IPS-20b (cell line): ENCODE measurements at regions not wholly inside any gene's neighbourhood (a gene's known extent, or its start where the extent isn't known, plus 50 kb on each side); places are given as distances from the start of the nearest gene placed in this dataset.

ENCODE experiments used
- H3K27ac ChIP-seq: one replicate; pipeline ENCODE4 v1.5.1; 2013; ENCODE audit warnings: low read length
- H3K27me3 ChIP-seq: 2 replicates; pipeline ENCODE4 v1.6.1; 2013; ENCODE audit warnings: mild to moderate bottlenecking, low read length, inconsistent platforms; ENCODE audit not compliant: insufficient read depth
- H3K36me3 ChIP-seq: 2 replicates; pipeline ENCODE4 v1.6.1; 2013; ENCODE audit warnings: low read depth, mild to moderate bottlenecking, inconsistent platforms, low read length, moderate library complexity; ENCODE audit not compliant: insufficient read depth
- H3K4me1 ChIP-seq: 2 replicates; pipeline ENCODE4 v1.6.1; 2013; ENCODE audit warnings: mild to moderate bottlenecking, control low read depth, inconsistent platforms, low read length, moderate library complexity; ENCODE audit not compliant: insufficient read depth
- H3K4me3 ChIP-seq: 2 replicates; pipeline ENCODE4 v1.5.1; 2013; ENCODE audit warnings: mild to moderate bottlenecking, low read length, inconsistent platforms
- H3K9ac ChIP-seq: 2 replicates; pipeline ENCODE4 v1.6.1; 2013; ENCODE audit warnings: low read depth, mild to moderate bottlenecking, inconsistent platforms, low read length, moderate library complexity
- H3K9me3 ChIP-seq: 2 replicates; pipeline ENCODE4 v1.6.1; 2013; ENCODE audit warnings: mild to moderate bottlenecking, low read depth, low read length, inconsistent platforms; ENCODE audit not compliant: insufficient read depth

DNA sequence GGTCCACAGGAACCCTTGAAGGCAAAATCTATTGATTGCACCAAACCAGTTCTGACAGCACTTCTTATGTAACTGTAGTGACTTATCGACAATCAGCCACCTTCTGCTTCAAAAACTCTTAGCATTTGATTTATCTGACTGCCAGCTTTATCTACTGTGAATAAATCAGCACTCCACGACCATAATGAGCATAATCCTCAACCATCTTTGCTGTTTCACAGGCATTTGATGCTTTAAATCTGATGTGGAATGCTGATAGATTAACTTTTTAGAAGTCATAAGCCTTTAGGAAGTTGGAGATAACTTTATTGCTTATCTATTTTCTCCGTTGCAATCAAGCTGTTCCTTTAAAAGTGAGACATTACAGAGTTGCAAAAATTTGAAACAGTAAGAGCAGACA, 101.5 kb upstream of the PTCHD4 start:
- H3K9me3 ChIP-seq, result peaks cover 5% of the 10 kb centered on the region; the same call in 1 of the 2 replicates
- no peaks in the 10 kb centered on the region for H3K27me3 ChIP-seq
- H3K36me3 ChIP-seq, result no peaks in the 10 kb centered on the region
- no peak overlapping the region for H3K9ac ChIP-seq
- no peak overlapping the region for H3K27ac ChIP-seq
- H3K4me1 ChIP-seq, result no peaks in the 10 kb centered on the region; the same call in 1 of the 2 replicates
- no peak overlapping the region for H3K4me3 ChIP-seq

DNA sequence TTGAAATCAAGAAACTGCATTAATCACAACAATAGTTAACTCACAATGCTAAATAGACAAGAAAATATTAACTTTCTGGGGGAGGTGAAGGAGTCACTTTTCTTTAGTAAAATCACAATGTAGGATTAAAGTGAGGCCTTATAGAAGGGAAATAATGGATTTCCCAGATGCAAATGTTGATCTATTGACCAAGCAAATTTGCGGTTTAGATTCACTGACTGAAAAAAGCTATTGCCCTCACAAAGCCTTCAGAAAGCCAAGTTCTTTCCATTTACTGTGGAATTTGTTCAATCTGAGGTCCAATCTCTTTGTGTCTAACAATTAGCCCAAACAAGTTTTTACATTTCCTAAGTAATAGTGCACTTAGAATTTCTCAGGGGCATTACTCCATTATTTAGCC, 95.1 kb upstream of the PTCHD4 start:
- Histone ChIP-seq H3K4me1 (no peaks in the 10 kb centered on the region), H3K9me3 (peaks cover 2% of the 10 kb centered on the region; the same call in 1 of the 2 replicates), H3K4me3 (no peak overlapping the region), H3K9ac (no peak overlapping the region), H3K27me3 (no peaks in the 10 kb centered on the region), H3K27ac (no peak overlapping the region), H3K36me3 (no peaks in the 10 kb centered on the region)

DNA sequence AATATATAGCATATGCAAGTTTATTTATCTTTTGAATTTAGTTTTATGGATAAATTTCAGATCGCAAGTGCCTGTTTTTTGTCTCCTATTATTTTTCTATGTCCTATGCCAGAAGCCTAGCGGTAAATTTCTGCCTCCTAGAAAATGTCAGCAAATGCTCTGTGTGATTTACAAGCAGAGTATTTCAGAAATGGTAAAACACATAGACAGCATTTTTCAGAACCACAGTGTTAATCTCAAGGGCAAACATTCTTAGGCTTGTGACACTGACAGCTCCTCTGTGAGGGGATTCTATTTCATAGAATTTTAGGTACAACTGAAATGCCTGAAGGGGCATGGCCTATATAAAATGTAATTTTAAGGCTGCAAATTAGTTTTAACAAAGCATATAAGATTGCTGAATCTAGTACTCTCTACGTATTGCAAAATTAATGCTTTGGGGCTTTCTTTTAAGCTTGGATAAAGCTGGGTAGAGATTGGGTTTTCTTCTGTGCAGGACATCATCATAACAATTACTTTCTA, 89.9 kb upstream of the PTCHD4 start:
- Histone ChIP-seq H3K4me3 (no peak overlapping the region), H3K27me3 (no peaks in the 10 kb centered on the region), H3K4me1 (no peaks in the 10 kb centered on the region), H3K9me3 (peaks cover 2% of the 10 kb centered on the region; the same call in 1 of the 2 replicates), H3K27ac (no peak overlapping the region), H3K9ac (no peak overlapping the region), H3K36me3 (no peaks in the 10 kb centered on the region)

DNA sequence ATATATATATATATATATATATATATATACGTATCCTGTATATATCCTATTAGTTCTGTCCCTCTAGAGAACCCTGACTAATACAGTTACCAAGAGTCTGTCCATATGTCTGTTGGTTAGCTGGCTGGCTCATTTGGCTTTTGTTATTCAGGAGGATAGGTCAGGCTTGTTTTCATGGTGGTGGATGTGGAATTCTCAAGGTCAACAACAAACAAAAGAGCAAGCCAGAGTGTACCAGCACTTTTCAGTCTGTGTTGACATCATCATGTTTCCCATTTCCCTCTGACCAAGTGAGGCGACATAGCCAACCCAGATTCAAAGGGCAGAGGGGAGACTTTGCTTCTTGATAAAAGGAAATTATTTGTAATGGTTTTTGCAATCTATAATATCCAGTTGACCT, 88.5 kb upstream of the PTCHD4 start:
- Histone ChIP-seq H3K4me1 (no peaks in the 10 kb centered on the region), H3K27ac (no peak overlapping the region), H3K27me3 (no peaks in the 10 kb centered on the region), H3K9me3 (peaks cover 2% of the 10 kb centered on the region; the same call in 1 of the 2 replicates), H3K36me3 (no peaks in the 10 kb centered on the region), H3K9ac (no peak overlapping the region), H3K4me3 (no peak overlapping the region)

DNA sequence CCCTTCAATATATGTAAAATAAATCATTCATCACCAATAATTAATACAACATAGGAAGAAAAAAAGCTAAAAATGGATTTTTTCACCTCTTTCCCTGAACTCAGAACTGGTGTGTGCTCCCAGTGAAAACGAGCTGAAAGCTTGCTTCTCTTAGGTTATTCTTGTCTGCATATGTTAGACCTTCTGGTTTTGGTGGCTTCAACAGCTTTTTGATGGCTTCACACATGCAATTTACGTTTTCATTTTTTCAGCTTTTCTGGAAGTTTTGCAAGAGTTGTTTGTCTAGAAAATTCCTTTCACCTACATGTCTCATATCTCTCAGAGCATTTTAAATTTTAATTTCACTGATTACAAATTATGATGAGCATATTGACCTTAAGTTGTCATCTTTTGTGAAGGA, 86.9 kb upstream of the PTCHD4 start:
- H3K4me1 ChIP-seq, result no peaks in the 10 kb centered on the region
- H3K4me3 ChIP-seq, result no peak overlapping the region
- H3K9ac ChIP-seq, result no peak overlapping the region
- H3K27me3 ChIP-seq, result no peaks in the 10 kb centered on the region
- no peaks in the 10 kb centered on the region for H3K36me3 ChIP-seq
- H3K9me3 ChIP-seq, result peaks cover 1% of the 10 kb centered on the region; the same call in 1 of the 2 replicates
- no peak overlapping the region for H3K27ac ChIP-seq

DNA sequence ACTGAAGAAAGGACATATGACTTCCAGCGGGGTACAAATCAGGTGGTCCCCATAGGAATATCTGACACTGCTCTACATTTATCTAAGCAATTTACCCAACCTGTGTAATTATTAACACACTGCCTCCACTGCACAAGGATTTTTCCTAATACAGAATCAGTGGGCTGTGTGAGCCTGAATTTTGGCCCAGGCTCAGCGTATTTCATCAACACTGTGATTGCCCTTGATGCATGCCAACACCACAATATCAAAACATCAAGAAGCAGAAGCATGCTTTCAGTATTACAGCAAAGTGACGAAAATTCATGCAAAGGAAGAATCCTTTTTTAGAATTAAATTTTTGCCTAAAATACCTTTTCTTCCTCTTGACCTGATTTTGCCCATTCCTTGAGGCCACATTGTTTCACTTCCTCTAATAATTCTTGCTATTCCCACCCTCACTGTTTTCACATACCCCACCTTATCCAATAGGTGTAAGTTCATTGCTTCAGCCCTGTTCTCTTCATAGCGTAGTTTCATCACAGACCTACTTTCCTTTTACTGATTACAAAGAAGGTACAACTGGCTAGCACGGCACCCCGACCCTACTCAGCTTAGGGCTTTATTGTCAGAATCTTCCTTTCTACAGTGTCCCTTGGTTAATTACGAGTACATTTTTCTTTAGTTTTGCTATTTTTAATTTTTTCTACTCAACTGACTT, 83.7 kb upstream of the PTCHD4 start:
- H3K27ac ChIP-seq, result no peak overlapping the region
- no peak overlapping the region for H3K4me3 ChIP-seq
- no peaks in the 10 kb centered on the region for H3K36me3 ChIP-seq
- no peaks in the 10 kb centered on the region for H3K4me1 ChIP-seq
- H3K9me3 ChIP-seq, result no peaks in the 10 kb centered on the region
- no peak overlapping the region for H3K9ac ChIP-seq
- H3K27me3 ChIP-seq, result no peaks in the 10 kb centered on the region

DNA sequence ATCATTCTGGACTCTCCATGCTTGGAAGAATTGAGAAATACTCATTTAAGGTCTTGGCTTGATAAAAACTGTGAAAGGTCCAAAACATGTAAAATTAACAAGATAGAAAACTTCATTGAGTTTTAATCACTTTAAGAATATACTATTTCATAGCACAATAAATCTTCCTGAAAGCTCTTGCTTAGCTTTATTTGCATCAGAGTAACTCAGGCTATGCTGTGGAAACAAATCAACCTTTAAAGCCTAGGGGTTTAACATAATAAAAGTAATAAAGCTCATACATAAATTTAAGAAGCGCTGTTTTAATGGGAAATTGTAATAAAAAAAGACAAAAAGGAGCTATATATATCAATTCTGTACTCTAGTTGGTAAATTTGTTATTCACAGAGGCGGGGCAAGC, 77.2 kb upstream of the PTCHD4 start:
- Histone ChIP-seq H3K27me3 (no peaks in the 10 kb centered on the region), H3K9ac (no peak overlapping the region), H3K9me3 (no peaks in the 10 kb centered on the region), H3K4me3 (no peak overlapping the region), H3K36me3 (no peaks in the 10 kb centered on the region), H3K4me1 (peaks cover 4% of the 10 kb centered on the region; the same call in 1 of the 2 replicates), H3K27ac (no peak overlapping the region)

DNA sequence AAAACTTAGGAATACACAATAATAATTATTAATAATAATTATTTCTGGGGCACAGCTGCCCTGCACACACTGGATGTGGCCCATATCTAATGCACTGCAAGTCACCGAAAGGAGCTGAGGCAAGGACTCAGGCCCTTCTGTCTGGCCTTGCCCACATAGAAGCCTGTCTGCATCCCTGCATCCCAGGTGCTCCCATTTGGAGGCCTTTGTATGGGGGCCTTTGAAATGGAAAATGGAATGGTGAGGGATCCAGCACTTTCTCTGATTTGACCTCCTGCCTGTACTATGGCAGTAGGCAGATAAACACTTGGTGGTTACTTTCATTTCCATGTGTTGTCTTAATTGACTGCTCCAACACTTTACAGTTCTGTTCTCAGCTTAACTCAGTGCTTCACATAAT, 75.7 kb upstream of the PTCHD4 start:
- no peaks in the 10 kb centered on the region for H3K36me3 ChIP-seq
- H3K27me3 ChIP-seq, result no peaks in the 10 kb centered on the region
- peaks cover 4% of the 10 kb centered on the region; the same call in 1 of the 2 replicates for H3K4me1 ChIP-seq
- H3K4me3 ChIP-seq, result no peak overlapping the region
- no peak overlapping the region for H3K9ac ChIP-seq
- no peak overlapping the region for H3K27ac ChIP-seq
- H3K9me3 ChIP-seq, result no peaks in the 10 kb centered on the region

DNA sequence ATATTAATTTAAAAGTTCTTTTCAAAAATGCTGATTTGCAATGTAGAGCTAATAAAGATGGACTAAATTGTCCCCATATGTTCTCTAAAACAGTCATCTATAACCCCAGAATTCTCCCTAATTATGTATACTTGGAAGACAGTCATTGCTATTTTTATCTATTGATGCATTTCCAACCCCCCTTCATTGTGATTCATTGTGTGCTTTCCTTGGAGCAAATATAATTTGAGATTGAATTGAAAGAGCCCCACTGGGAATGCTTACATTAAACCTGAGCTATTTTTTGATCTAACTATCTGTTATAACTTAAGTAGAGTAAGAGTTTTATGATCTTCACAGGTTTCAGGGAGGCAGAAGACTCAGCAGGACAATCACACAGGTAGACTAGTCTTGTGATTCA, 73.7 kb upstream of the PTCHD4 start:
- Histone ChIP-seq H3K27me3 (no peaks in the 10 kb centered on the region), H3K9ac (no peak overlapping the region), H3K27ac (no peak overlapping the region), H3K4me1 (peaks cover 4% of the 10 kb centered on the region; the same call in 1 of the 2 replicates), H3K9me3 (no peaks in the 10 kb centered on the region), H3K4me3 (no peak overlapping the region), H3K36me3 (no peaks in the 10 kb centered on the region)

DNA sequence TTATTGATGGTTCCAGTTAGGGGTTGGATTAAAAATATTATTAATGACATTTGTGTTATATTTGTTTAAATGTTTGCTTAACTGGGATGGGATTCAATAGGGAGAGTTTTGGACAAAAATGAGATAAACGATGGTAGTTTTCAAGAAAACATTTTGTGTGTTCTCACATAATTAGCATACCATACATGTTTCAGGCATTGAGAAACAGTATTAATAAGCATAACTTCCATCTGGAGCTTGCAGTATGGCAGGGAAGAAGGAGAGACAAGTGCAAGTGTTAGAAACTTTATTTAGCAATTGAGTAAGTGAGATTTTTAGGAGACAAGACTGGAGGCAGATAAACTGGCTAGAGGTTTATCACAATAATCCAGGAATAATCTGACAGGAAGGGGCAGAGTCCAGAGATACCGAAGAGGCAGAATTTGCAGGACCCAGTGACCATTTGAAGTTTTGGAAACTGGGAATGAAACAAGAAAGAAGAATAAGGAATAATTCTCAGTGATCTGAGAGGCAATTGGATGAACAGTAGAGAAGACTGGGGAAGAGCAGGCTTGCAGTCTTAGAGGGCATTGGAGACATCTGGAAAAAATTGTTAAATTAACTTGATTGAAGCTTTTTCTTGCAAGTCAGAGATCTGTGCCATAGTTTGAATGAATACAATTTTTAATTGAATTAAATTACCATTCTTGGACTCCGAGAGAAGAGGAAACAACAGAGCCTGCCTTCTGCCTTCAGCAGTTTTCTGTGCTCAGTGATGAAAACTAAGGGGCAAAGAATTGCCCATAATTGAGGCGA, 73.0 kb upstream of the PTCHD4 start:
- Histone ChIP-seq H3K36me3 (no peaks in the 10 kb centered on the region), H3K4me3 (no peak overlapping the region), H3K9me3 (no peaks in the 10 kb centered on the region), H3K27ac (no peak overlapping the region), H3K9ac (no peak overlapping the region), H3K4me1 (peaks cover 4% of the 10 kb centered on the region; the same call in 1 of the 2 replicates), H3K27me3 (no peaks in the 10 kb centered on the region)

DNA sequence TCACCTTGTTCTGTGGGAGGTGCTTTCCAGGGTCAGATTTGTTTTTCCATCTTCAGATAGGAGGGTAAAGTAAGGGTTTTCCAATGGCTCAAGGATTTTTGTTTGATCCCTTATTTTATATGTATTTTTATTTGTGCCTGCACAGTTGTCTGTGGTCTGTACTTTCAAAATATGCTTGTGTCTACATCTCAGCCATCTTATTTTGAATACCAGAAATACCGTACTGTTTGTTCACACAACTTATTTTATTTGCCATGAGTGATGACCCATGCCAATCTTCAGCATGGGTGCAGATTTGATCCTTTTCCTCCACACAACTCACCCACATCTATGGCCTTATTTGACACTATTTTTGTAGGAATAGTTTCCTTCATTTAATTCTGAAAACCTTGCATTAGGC, 72.2 kb upstream of the PTCHD4 start:
- Histone ChIP-seq H3K27ac (no peak overlapping the region), H3K4me1 (peaks cover 4% of the 10 kb centered on the region; the same call in 1 of the 2 replicates), H3K4me3 (no peak overlapping the region), H3K9ac (no peak overlapping the region), H3K27me3 (no peaks in the 10 kb centered on the region), H3K36me3 (no peaks in the 10 kb centered on the region), H3K9me3 (no peaks in the 10 kb centered on the region)

DNA sequence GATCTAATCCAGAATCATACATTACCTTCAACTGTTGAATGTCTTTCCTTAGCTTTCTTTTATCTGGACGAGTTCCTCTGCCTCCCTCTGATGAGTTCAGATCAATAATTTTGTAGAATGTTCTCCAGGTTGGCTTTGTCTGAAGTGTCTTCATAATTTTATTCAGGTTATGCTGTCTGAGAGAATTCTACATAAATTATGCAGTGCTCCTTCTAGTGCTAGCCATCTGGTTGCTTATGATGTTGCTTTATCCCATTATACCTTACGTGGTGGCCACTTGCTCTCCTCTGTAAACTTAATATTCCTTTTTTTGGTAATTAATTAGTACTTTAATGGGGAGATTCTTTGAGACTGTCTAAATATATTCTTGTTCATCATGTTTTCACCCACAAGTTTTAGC, 67.7 kb upstream of the PTCHD4 start:
- Histone ChIP-seq H3K27ac (no peak overlapping the region), H3K4me3 (no peak overlapping the region), H3K27me3 (no peaks in the 10 kb centered on the region), H3K4me1 (no peaks in the 10 kb centered on the region), H3K9ac (no peak overlapping the region), H3K36me3 (no peaks in the 10 kb centered on the region), H3K9me3 (no peaks in the 10 kb centered on the region)
